T-helper 2 cell treated with Interferon-gamma antibody and Interleukin-4, amounts not matched to agents 100 ng/mL and 5 ng/mL, for 36 hours (primary cell): ENCODE measurements at regions not wholly inside any gene's neighbourhood (a gene's known extent, or its start where the extent isn't known, plus 50 kb on each side); places are given as distances from the start of the nearest gene placed in this dataset.

Experiments
- intact Hi-C: fragments of 100-400 bp; cut with micrococcal nuclease; formaldehyde crosslinking; loops from one replicate; pipeline ENCODE4 v1.15.1; 2023

GRCh38 chr15:66900586-66901310 lies 164.7 kb upstream of the SMAD3 start:
- intact Hi-C loops = no loop called here

- intact Hi-C loops = no loop called here
Measured at GRCh38 chr15:66901336-66902100, 163.9 kb upstream of the SMAD3 start.

- intact Hi-C loops = no loop called here
Measured at GRCh38 chr15:66905185-66905584, 160.2 kb upstream of the SMAD3 start.

- intact Hi-C loops = no loop called here
Measured at GRCh38 chr15:66905954-66906353, 159.4 kb upstream of the SMAD3 start.

- intact Hi-C loops = no loop called here
Measured at GRCh38 chr15:66906668-66907614, 158.5 kb upstream of the SMAD3 start.

- intact Hi-C loops = no loop called here
Measured at GRCh38 chr15:66907826-66908743, 157.3 kb upstream of the SMAD3 start.

- intact Hi-C loops = no loop called here
Measured at GRCh38 chr15:66908744-66909095, 156.7 kb upstream of the SMAD3 start.

GRCh38 chr15:66909381-66909890 lies 156.0 kb upstream of the SMAD3 start:
- intact Hi-C loops = no loop called here

GRCh38 chr15:66911131-66911700 lies 154.2 kb upstream of the SMAD3 start:
- intact Hi-C loops = no loop called here

- intact Hi-C loops = no loop called here
Measured at GRCh38 chr15:66912001-66912400, 153.4 kb upstream of the SMAD3 start.

GRCh38 chr15:66912441-66912840 lies 153.0 kb upstream of the SMAD3 start:
- intact Hi-C loops = no loop called here

- intact Hi-C loops = no loop called here
Measured at GRCh38 chr15:66917904-66918448, 147.4 kb upstream of the SMAD3 start.

GRCh38 chr15:66919421-66919820 lies 146.0 kb upstream of the SMAD3 start:
- intact Hi-C loops = no loop called here

- intact Hi-C loops = no loop called here
Measured at GRCh38 chr15:66921319-66921915, 144.0 kb upstream of the SMAD3 start.

- intact Hi-C loops = no loop called here
Measured at GRCh38 chr15:66922608-66923007, 142.8 kb upstream of the SMAD3 start.

GRCh38 chr15:66923438-66923881 lies 141.9 kb upstream of the SMAD3 start:
- intact Hi-C loops = no loop called here

GRCh38 chr15:66924889-66925288 lies 140.5 kb upstream of the SMAD3 start:
- intact Hi-C loops = no loop called here

GRCh38 chr15:66925721-66926120 lies 139.7 kb upstream of the SMAD3 start:
- intact Hi-C loops = no loop called here
